Dendritic cell treated with granulocyte-macrophage colony-stimulating factor and Interleukin-4, amounts not matched to agents 40 ng/mL and 50 ng/mL, for 4 days (primary cell): ENCODE measurements at regions not wholly inside any gene's neighbourhood (a gene's known extent, or its start where the extent isn't known, plus 50 kb on each side); places are given as distances from the start of the nearest gene placed in this dataset.

Experiments
- H3K27ac Mint-ChIP-seq: one replicate; pipeline ENCODE4 v1.8.0; 2022; ENCODE audit warnings: mild to moderate bottlenecking, mixed read lengths
- H3K27me3 Mint-ChIP-seq: one replicate; pipeline ENCODE4 v1.8.0; 2022; ENCODE audit warnings: mild to moderate bottlenecking, mixed read lengths
- H3K36me3 Mint-ChIP-seq: one replicate; pipeline ENCODE4 v1.8.0; 2022; ENCODE audit warnings: low read depth, mixed read lengths
- H3K4me1 Mint-ChIP-seq: one replicate; pipeline ENCODE4 v1.8.0; 2022; ENCODE audit warnings: low read depth, mixed read lengths
- H3K4me3 Mint-ChIP-seq: one replicate; pipeline ENCODE4 v1.8.0; 2022; ENCODE audit warnings: mild to moderate bottlenecking, moderate library complexity, mixed read lengths
- H3K9me3 Mint-ChIP-seq: one replicate; pipeline ENCODE4 v1.8.0; 2022; ENCODE audit warnings: mixed read lengths
- intact Hi-C: fragments of 100-400 bp; cut with micrococcal nuclease; formaldehyde crosslinking; loops from one replicate; pipeline ENCODE4 v1.15.0; 2022

DNA sequence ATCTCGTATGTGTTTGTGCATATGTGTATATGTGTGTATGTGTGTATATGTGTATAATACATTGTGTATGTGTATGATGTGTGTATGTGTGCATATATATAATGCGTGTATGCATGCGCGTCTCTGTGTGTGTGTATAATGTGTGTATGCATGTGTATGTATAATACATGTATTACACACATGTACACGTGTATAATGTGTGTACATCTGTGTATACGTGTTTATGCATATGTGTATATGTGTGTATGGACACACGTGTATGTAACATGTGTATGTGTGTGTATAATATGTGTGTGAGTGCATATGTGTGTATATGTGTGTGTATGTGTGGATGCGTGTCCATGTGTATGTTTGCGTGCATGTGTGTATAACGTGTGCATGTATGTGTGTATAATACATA lies 433.7 kb upstream of the RBFOX1 start:
- H3K9me3 Mint-ChIP-seq: no peaks in the 10 kb centered on the region
- no peaks in the 10 kb centered on the region for H3K36me3 Mint-ChIP-seq
- no peaks in the 10 kb centered on the region for H3K4me1 Mint-ChIP-seq
- no peaks in the 10 kb centered on the region for H3K27me3 Mint-ChIP-seq
- intact Hi-C loops: no loop called here
- H3K4me3 Mint-ChIP-seq: no peak overlapping the region
- no peak overlapping the region for H3K27ac Mint-ChIP-seq

DNA sequence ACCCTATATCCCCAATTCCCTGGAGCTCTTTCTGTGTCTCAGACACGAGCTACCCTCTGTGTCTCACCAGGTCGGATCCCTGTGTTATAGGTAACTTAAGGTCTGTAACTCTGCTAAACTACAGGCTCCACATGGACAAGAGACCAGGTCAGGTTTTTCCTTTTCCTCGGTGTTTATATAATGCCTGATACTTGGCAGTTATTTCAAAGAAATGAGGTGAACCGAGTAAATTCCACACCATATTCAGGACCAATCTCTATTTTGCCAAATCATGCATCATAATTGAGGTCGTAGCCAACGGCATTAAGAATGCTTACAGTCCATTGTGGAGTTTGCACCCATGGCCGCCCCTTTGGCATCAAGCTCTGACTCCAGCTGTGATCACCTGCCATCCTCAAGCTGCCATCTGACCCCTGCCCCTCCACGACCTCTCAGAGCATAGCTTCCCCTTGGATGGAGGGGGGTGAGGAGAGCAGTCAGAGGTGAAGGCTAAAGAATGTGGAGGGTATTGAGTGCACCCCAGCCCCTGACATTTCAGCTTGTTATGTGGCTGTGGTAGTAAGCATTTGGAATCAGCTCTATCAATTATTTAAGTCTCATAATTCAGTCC lies 434.7 kb upstream of the RBFOX1 start:
- no peak overlapping the region for H3K27ac Mint-ChIP-seq
- no peaks in the 10 kb centered on the region for H3K4me1 Mint-ChIP-seq
- intact Hi-C loops: no loop called here
- no peaks in the 10 kb centered on the region for H3K9me3 Mint-ChIP-seq
- H3K27me3 Mint-ChIP-seq: no peaks in the 10 kb centered on the region
- H3K36me3 Mint-ChIP-seq: no peaks in the 10 kb centered on the region
- no peak overlapping the region for H3K4me3 Mint-ChIP-seq

DNA sequence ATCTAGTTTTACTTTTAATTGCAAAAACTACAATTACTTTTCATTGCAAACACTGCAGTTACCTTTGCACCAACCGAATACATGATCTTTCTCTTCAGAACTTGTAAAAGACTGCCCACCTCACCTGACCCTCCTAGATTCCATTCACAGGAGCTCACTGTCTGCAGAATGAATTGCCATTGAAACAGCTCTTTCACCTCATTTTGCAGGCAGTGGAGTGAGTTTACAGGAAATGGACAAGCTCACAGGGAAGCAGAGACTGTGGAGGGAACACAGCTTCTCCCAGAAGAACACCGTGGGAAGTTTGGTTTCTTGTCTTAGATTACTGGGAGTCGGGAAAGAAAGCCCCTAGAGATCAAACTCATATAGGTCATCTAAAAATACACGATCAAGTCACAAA lies 439.7 kb upstream of the RBFOX1 start:
- intact Hi-C loops: no loop called here
- Mint-ChIP-seq H3K9me3 (no peaks in the 10 kb centered on the region), H3K27ac (no peak overlapping the region), H3K4me1 (no peaks in the 10 kb centered on the region), H3K27me3 (no peaks in the 10 kb centered on the region), H3K4me3 (no peak overlapping the region), H3K36me3 (no peaks in the 10 kb centered on the region)

DNA sequence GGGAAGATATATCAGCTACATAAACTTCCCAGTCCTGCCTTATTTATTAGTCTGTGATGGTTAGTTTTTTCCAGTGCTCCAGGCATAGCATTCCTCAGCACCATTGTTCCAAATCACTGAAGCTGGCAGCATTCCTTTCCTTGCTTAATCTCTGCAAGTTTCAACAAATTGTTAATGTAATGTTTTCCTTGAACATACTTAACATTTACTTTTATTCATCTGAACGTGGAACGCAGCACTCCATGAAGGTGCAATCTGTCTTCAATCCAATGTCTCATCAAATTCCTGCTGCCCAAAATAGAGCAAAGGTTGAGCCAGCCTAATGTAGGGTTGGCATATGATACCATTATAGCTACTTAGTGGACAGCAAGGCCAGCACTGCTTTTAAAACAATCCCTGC lies 441.1 kb upstream of the RBFOX1 start:
- peaks cover 1% of the 10 kb centered on the region for H3K27me3 Mint-ChIP-seq

DNA sequence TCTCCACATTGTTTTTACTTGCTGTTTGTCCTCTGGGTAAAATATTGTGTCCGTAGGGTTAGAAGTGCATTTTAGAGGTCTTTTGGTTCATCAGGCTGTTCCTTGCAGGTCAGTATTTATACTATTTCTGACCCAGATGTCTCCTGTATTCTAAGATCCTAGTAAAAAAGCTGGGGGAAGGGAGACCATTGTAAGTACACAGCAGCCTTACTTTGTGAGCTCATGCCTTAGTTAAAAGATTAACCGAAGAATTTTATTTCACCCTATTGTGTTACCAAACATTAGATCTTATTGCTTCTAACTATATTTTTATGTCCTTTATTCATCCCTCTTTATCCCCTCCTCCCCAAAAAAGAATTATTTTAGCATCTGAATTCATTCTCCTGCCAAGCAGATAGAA lies 444.1 kb upstream of the RBFOX1 start:
- intact Hi-C loops: no loop called here
- Mint-ChIP-seq H3K4me3 (no peak overlapping the region), H3K27me3 (peaks cover 1% of the 10 kb centered on the region), H3K27ac (no peak overlapping the region), H3K4me1 (no peaks in the 10 kb centered on the region), H3K9me3 (no peaks in the 10 kb centered on the region), H3K36me3 (no peaks in the 10 kb centered on the region)

More for the DNA sequence above, 441.1 kb upstream of the RBFOX1 start:
- no peak overlapping the region for H3K4me3 Mint-ChIP-seq
- no peaks in the 10 kb centered on the region for H3K4me1 Mint-ChIP-seq
- no peaks in the 10 kb centered on the region for H3K36me3 Mint-ChIP-seq
- no peaks in the 10 kb centered on the region for H3K9me3 Mint-ChIP-seq
- H3K27ac Mint-ChIP-seq: no peak overlapping the region
- intact Hi-C loops: no loop called here

DNA sequence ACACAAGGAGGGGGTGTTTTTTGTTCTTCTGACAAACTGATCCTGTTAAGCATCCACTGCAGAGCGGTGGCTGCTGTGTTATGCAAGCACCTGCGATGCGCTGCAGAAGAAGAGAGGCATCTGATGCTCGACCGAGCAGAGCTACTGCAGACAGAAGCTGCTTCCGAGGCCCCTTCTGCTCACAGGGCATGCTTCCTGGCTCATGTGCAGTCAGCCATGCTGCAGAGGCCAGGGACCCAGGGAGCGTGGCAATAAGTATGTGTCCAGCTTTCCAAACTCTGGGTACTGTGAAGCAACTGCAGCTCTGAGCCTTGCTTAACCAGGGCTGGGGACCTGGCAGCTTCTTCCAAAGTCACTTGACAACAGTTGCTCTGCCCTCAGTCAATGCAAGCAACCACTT lies 448.6 kb upstream of the RBFOX1 start:
- Mint-ChIP-seq H3K36me3 (no peaks in the 10 kb centered on the region), H3K4me3 (no peak overlapping the region), H3K9me3 (no peaks in the 10 kb centered on the region), H3K4me1 (no peaks in the 10 kb centered on the region), H3K27me3 (peaks cover 1% of the 10 kb centered on the region), H3K27ac (no peak overlapping the region)
- intact Hi-C loops: no loop called here

DNA sequence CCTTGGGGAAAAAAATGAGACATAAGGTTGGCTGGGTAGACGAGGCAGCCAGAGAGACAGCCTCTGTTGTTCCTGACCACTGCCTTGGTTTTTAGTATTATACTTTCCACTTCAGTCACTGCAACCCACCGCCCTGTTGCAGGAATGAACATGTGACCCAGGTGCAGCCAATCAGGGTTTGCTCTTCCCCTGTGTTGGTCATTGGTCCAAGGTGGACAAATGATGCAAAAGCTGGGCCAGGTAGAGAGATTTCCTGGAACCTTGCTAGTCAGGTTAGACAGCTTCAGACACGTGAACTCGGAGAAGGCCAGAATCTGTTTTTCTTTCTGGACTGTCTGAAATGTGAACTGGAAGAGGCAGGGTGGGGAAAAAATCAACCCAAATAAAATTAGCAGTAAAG lies 452.4 kb upstream of the RBFOX1 start:
- H3K36me3 Mint-ChIP-seq: no peaks in the 10 kb centered on the region
- intact Hi-C loops: no loop called here
- H3K4me1 Mint-ChIP-seq: no peaks in the 10 kb centered on the region
- H3K9me3 Mint-ChIP-seq: no peaks in the 10 kb centered on the region
- no peak overlapping the region for H3K4me3 Mint-ChIP-seq
- no peak overlapping the region for H3K27ac Mint-ChIP-seq
- H3K27me3 Mint-ChIP-seq: no peaks in the 10 kb centered on the region

DNA sequence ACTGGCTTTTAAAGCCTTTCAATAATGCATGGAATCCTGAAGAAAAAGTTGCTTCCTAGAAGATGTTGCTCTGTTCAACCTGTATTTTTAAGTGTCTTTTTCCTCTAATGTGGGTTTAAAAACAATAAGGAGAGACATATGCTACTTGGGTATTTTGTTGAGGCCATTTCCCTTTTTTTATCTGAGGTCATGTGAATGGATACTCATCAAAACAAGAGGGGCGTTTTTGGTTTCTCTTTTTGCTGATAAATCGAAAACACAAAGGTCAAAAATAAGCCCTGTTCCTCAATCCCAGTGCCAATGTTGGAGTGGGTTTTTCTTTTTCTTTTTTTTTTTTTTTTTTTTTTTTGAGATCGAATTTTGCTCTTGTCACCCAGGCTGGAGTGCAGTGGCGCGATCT lies 468.0 kb upstream of the RBFOX1 start:
- peaks cover 6% of the 10 kb centered on the region for H3K4me1 Mint-ChIP-seq
- intact Hi-C loops: no loop called here
- no peak overlapping the region for H3K4me3 Mint-ChIP-seq
- no peaks in the 10 kb centered on the region for H3K9me3 Mint-ChIP-seq
- no peaks in the 10 kb centered on the region for H3K27me3 Mint-ChIP-seq
- H3K36me3 Mint-ChIP-seq: no peaks in the 10 kb centered on the region
- H3K27ac Mint-ChIP-seq: peak overlapping the region; percentile 28

DNA sequence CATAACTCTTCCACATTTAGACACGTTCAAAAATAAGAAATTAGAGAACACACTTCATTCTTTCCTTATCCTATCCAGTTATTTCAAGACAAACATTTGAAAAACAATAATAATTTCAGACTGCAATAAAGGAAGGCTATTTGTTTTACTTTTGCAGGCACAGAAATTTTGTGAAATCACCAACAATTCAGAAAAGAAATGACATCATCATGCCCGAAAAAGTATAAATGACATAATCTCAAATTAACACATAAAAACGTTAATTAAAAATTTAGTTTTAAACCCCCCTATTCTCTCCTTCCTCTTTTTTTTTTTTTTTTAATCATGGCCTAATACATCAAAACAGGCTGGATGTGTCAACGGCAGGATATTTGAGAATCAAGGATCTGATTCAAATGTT lies 468.4 kb upstream of the RBFOX1 start:
- intact Hi-C loops: no loop called here
- Mint-ChIP-seq H3K9me3 (no peaks in the 10 kb centered on the region), H3K27me3 (no peaks in the 10 kb centered on the region)

DNA sequence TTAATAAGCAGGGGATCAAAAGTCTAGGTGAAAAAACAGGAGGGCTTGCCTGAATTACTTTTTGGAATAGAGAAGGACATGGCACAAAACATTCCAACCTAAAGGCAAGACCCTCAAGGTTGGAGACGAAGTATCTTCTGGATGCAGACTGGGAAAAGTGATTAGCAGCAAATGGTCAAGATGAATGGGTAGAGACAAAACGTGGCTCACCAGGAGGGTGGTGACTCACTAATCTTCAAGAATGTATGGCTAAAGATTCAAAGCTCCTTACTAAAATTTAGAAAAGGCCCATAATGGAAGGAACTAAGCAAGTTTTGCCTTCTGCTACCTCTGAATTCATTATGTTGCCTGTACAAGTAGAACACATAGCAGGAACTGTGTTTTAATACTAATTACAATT lies 469.5 kb upstream of the RBFOX1 start:
- no peaks in the 10 kb centered on the region for H3K36me3 Mint-ChIP-seq
- H3K4me1 Mint-ChIP-seq: peaks cover 6% of the 10 kb centered on the region
- intact Hi-C loops: no loop called here
- H3K27ac Mint-ChIP-seq: no peak overlapping the region
- H3K9me3 Mint-ChIP-seq: no peaks in the 10 kb centered on the region
- H3K27me3 Mint-ChIP-seq: no peaks in the 10 kb centered on the region
- H3K4me3 Mint-ChIP-seq: no peak overlapping the region

More for the DNA sequence above, 468.4 kb upstream of the RBFOX1 start:
- Mint-ChIP-seq H3K27ac (peak overlapping the region; percentile 28), H3K4me3 (no peak overlapping the region), H3K36me3 (no peaks in the 10 kb centered on the region), H3K4me1 (peaks cover 6% of the 10 kb centered on the region)

DNA sequence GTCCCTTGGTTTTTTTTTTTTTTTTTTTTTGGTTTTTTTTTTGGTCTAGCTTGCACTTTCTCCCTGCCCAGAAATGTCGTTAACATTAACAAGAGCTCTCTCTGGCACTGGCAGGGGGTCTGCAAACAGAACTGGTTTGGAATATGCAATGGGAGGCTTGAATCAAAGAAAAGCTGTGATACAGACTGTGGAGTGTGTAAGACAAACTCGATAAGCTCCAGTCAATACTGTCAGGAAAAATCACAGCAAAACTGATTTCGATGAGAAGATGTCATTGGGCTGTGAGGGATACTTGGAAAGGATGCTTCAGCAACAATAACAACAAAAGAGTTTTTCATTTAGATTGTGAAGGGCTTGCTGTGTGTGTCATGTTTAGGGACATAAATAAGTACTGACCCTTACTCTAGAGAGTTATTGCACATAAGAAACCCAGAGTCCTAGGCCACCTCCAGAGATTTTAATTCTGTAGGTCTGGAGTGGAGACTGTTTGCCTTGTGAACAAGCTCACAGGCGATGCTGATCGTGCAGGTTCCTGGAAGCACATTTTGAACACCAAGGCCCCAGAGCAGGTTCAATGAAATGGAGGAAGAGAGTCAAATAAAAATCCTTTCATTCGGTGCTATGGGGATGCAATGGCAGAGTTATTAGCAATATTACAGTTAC lies 470.7 kb upstream of the RBFOX1 start:
- H3K36me3 Mint-ChIP-seq: no peaks in the 10 kb centered on the region
- intact Hi-C loops: no loop called here
- no peak overlapping the region for H3K4me3 Mint-ChIP-seq
- peaks cover 6% of the 10 kb centered on the region for H3K4me1 Mint-ChIP-seq
- H3K9me3 Mint-ChIP-seq: no peaks in the 10 kb centered on the region
- H3K27ac Mint-ChIP-seq: no peak overlapping the region
- H3K27me3 Mint-ChIP-seq: no peaks in the 10 kb centered on the region

DNA sequence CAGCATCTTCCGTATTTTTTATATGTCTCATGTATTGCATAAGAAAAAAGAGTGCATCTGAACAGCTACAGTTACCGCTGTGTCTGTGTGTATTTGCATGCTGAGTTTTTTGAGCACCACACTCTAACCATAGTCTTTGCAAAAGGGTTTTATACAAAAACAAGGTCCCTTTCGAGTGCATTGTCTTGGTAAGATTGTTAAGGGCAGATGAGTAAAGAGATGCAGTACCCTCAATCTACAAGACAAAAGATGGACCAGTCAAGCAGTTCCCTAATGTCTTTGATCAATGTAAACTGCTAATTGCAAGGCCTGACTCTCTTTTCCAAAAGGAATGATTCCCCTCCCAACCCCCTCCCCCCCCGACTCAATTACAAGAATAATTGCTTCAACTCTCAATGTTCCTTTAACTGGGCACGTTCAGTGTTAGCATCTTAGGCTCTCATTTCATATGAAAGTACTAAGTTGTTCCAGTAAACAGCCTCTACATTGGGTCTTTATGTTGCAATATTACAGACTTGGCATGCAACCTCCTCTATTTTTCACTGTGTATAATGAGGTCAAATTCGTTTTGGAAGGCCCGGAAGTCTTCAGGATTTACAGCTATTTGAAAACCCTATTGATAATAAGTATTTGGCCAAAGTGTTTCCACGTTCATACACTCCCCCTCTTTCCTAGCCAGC lies 471.4 kb upstream of the RBFOX1 start:
- peaks cover 6% of the 10 kb centered on the region for H3K4me1 Mint-ChIP-seq
- H3K27me3 Mint-ChIP-seq: no peaks in the 10 kb centered on the region
- H3K36me3 Mint-ChIP-seq: no peaks in the 10 kb centered on the region
- no peak overlapping the region for H3K4me3 Mint-ChIP-seq
- intact Hi-C loops: no loop called here
- no peaks in the 10 kb centered on the region for H3K9me3 Mint-ChIP-seq
- no peak overlapping the region for H3K27ac Mint-ChIP-seq

DNA sequence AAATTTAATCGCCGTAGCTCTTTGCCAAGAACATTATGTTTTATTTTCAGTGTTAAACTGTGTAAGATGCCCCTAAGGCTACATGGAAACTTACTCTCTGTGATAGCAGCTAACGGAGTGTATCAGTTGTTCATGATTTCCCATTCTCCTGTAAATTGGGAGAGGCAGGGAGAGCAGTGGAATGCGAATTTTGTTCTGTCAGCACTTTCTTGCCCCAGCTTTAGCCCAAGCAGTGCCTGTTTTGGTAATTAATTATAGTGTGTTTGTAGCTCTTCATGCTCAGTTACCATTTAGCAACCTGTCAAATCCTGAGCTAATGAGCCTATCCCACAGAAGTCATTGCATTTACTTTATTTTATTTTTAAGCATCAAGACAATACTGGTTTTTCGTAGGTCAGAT lies 475.1 kb upstream of the RBFOX1 start:
- no peaks in the 10 kb centered on the region for H3K4me1 Mint-ChIP-seq
- intact Hi-C loops: no loop called here
- H3K27me3 Mint-ChIP-seq: no peaks in the 10 kb centered on the region
- no peaks in the 10 kb centered on the region for H3K9me3 Mint-ChIP-seq
- no peaks in the 10 kb centered on the region for H3K36me3 Mint-ChIP-seq
- H3K27ac Mint-ChIP-seq: no peak overlapping the region
- H3K4me3 Mint-ChIP-seq: no peak overlapping the region

DNA sequence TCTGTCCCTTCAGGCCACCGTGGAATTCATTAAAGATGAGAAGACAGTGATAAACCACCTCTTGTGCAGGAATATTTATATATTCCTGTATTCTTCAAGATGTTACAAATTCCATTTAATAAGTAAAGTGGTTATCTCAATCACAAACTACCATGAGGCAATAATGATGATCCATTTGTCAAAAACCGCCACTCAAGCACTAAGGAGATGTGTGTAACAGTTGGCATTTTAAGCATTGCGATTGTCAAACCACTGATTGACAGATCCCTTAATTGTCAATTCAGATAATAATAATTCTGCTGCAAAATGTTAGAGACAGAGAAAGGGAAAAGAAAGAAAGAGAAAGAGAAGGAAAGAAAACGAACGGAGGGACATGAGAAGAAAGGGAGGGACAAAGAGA lies 476.1 kb upstream of the RBFOX1 start:
- intact Hi-C loops: no loop called here
- Mint-ChIP-seq H3K9me3 (no peaks in the 10 kb centered on the region), H3K27me3 (no peaks in the 10 kb centered on the region), H3K36me3 (no peaks in the 10 kb centered on the region), H3K27ac (no peak overlapping the region), H3K4me1 (no peaks in the 10 kb centered on the region), H3K4me3 (no peak overlapping the region)

DNA sequence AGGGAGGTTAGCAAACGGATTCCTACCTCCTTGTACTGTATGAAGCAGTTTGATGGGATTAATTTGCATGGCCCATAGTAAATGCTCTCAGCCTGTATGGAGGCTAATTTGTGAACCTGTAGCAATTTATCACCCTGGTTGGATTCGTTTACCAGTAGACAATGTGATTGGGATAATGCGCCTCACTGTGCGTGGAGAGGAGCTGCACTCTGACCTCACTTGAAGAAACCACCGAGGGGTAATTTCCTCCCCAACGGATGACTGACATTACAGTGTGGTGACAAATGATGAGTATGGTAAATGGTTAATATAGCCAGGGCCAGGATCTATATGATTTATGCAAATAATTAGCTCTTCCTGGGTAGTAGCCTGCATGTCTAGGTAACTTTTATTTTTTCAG lies 479.1 kb upstream of the RBFOX1 start:
- H3K9me3 Mint-ChIP-seq: no peaks in the 10 kb centered on the region
- no peaks in the 10 kb centered on the region for H3K4me1 Mint-ChIP-seq
- no peak overlapping the region for H3K4me3 Mint-ChIP-seq
- H3K27me3 Mint-ChIP-seq: no peaks in the 10 kb centered on the region
- H3K36me3 Mint-ChIP-seq: no peaks in the 10 kb centered on the region
- intact Hi-C loops: no loop called here
- H3K27ac Mint-ChIP-seq: no peak overlapping the region
